ENCODE measurements at regions not wholly inside any gene's neighbourhood (a gene's known extent, or its start where the extent isn't known, plus 50 kb on each side); places are given as distances from the start of the nearest gene placed in this dataset.

GRCh38 chr2:67218056-67218455, 179.1 kb upstream of the ETAA1 start:
- no peak overlapping the region for H3K4me3 Mint-ChIP-seq (ENCODE audit: unreplicated experiment)
- no peak for TF ChIP-seq CTCF (IDR thresholded peaks at IDR 0.05)
- peaks cover 10% of the 10 kb centered on the region for H3K4me1 Mint-ChIP-seq (ENCODE audit: unreplicated experiment)
- DNase-seq (ENCODE audit: extremely low spot score, unreplicated experiment) = no peak
- H3K27ac Mint-ChIP-seq (ENCODE audit: unreplicated experiment) = no peak overlapping the region
- H3K27me3 Mint-ChIP-seq (ENCODE audit: unreplicated experiment) = peaks cover 10% of the 10 kb centered on the region
- H3K36me3 Mint-ChIP-seq (ENCODE audit: unreplicated experiment) = peaks cover 3% of the 10 kb centered on the region
- H3K9me3 Mint-ChIP-seq (ENCODE audit: unreplicated experiment) = peaks cover 3% of the 10 kb centered on the region

- Mint-ChIP-seq H3K4me1 (ENCODE audit: unreplicated experiment) (peaks cover 10% of the 10 kb centered on the region), H3K4me3 (ENCODE audit: unreplicated experiment) (no peak overlapping the region), H3K27me3 (ENCODE audit: unreplicated experiment) (no peaks in the 10 kb centered on the region), H3K27ac (ENCODE audit: unreplicated experiment) (no peak overlapping the region), H3K36me3 (ENCODE audit: unreplicated experiment) (peaks cover 3% of the 10 kb centered on the region), H3K9me3 (ENCODE audit: unreplicated experiment) (peaks cover 3% of the 10 kb centered on the region)
- TF ChIP-seq CTCF (IDR thresholded peaks at IDR 0.05) = no peak
- DNase-seq (ENCODE audit: extremely low spot score, unreplicated experiment) = no peak
These were observed 177.5 kb upstream of the ETAA1 start for GRCh38 chr2:67219651-67220050.

GRCh38 chr2:67221266-67221665, 175.9 kb upstream of the ETAA1 start:
- no peak overlapping the region for H3K27ac Mint-ChIP-seq (ENCODE audit: unreplicated experiment)
- TF ChIP-seq CTCF (IDR thresholded peaks at IDR 0.05) = no peak
- no peak for DNase-seq (ENCODE audit: extremely low spot score, unreplicated experiment)
- H3K36me3 Mint-ChIP-seq (ENCODE audit: unreplicated experiment) = peaks cover 3% of the 10 kb centered on the region
- peaks cover 8% of the 10 kb centered on the region for H3K27me3 Mint-ChIP-seq (ENCODE audit: unreplicated experiment)
- H3K9me3 Mint-ChIP-seq (ENCODE audit: unreplicated experiment) = peaks cover 3% of the 10 kb centered on the region
- H3K4me1 Mint-ChIP-seq (ENCODE audit: unreplicated experiment) = no peaks in the 10 kb centered on the region
- H3K4me3 Mint-ChIP-seq (ENCODE audit: unreplicated experiment) = no peak overlapping the region

DNA sequence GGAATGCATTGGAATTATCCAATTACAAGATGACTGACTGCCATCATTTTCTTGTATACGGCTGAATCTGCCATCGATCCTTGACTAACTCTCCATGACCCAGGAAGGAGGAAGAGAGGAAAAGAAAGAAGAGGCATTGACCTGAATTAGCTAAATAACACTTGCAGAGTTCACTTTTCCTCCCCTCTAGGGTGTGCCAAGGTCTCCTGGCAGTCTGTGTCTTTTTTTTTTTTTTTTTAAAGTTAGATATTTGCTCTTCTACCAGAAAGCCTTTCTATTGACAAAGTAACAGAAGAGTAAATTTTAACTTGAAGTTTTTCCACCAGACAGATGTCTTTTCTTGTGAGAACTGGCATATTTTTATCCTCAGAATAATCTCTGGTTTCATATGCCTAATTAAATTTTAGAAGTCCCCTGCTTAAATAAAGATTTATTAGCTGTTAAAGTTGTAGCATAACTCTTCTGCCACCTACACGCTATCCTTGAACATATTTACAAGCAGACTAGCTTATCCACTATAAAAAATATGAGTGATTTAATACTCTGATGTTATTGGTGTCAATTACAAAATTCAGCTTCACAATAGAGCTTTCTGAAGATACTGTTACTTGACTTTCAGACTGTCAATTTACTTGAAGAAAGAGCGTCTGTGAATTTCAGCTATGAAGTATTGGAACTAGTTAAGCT, 171.7 kb upstream of the ETAA1 start:
- H3K9me3 Mint-ChIP-seq (ENCODE audit: unreplicated experiment) = no peaks in the 10 kb centered on the region
- no peak for TF ChIP-seq CTCF (IDR thresholded peaks at IDR 0.05)
- DNase-seq (ENCODE audit: extremely low spot score, unreplicated experiment) = no peak
- H3K4me1 Mint-ChIP-seq (ENCODE audit: unreplicated experiment) = no peaks in the 10 kb centered on the region
- no peak overlapping the region for H3K27ac Mint-ChIP-seq (ENCODE audit: unreplicated experiment)
- no peak overlapping the region for H3K4me3 Mint-ChIP-seq (ENCODE audit: unreplicated experiment)
- no peaks in the 10 kb centered on the region for H3K36me3 Mint-ChIP-seq (ENCODE audit: unreplicated experiment)
- peaks cover 12% of the 10 kb centered on the region for H3K27me3 Mint-ChIP-seq (ENCODE audit: unreplicated experiment)

DNA sequence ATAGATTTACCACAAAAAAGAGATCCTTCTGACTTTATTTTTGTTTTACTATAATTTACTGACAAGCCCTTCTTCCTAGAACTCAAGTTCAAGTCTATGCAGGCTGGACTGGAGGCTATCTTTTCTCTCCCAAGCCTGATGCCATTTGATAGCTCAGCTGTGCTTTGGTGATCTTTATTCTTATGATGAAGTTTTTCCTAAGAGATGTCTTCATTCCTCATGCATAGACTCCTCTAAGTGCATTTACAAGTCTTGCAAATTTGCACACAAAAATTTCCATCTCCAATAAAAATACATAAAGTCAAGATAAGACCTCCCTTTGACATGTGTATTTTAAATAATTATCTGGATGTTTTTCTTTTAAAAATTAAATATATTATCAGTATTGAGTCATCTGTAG, 167.4 kb upstream of the ETAA1 start:
- no peak for DNase-seq (ENCODE audit: extremely low spot score, unreplicated experiment)
- TF ChIP-seq CTCF (IDR thresholded peaks at IDR 0.05) = no peak
- Mint-ChIP-seq H3K4me1 (ENCODE audit: unreplicated experiment) (no peaks in the 10 kb centered on the region), H3K4me3 (ENCODE audit: unreplicated experiment) (no peak overlapping the region), H3K27me3 (ENCODE audit: unreplicated experiment) (peaks cover 16% of the 10 kb centered on the region), H3K27ac (ENCODE audit: unreplicated experiment) (no peak overlapping the region), H3K9me3 (ENCODE audit: unreplicated experiment) (no peaks in the 10 kb centered on the region), H3K36me3 (ENCODE audit: unreplicated experiment) (no peaks in the 10 kb centered on the region)
